SU-DHL-6 (cell line): ENCODE measurements at regions not wholly inside any gene's neighbourhood (a gene's known extent, or its start where the extent isn't known, plus 50 kb on each side); places are given as distances from the start of the nearest gene placed in this dataset.

ENCODE experiments used
- CTCF ChIP-seq: fragments of 200-600 bp; sonication (generic); IDR thresholded peaks from one replicate; pipeline ENCODE4 v1.5.1; 2017; ENCODE audit warnings: antibody characterized with exemption, mild to moderate bottlenecking, low read length, moderate library complexity; ENCODE audit not compliant: insufficient read depth, poor library complexity, severe bottlenecking
- EZH2phosphoT487 ChIP-seq: fragments of 200-600 bp; sonication (generic), shearing (Covaris generic); conservative IDR thresholded peaks from 2 replicates; pipeline ENCODE4 v1.6.1; 2018; ENCODE audit warnings: mild to moderate bottlenecking, antibody characterized with exemption, low read length, moderate library complexity, mixed read lengths

- no peak for TF ChIP-seq CTCF
- no peak for TF ChIP-seq EZH2phosphoT487
Observed at GRCh38 chr4:11608992-11609391, 180.3 kb upstream of the HS3ST1 start.
